GM12872 (cell line): ENCODE measurements at regions not wholly inside any gene's neighbourhood (a gene's known extent, or its start where the extent isn't known, plus 50 kb on each side); places are given as distances from the start of the nearest gene placed in this dataset.

Experiments
- TF ChIP-seq, protein P1 (sequence below): IDR thresholded peaks from 3 replicates; pipeline ENCODE4 v1.5.1; 2011; ENCODE audit warnings: low read depth, mild to moderate bottlenecking, low read length, moderate library complexity; ENCODE audit not compliant: insufficient read depth

DNA sequence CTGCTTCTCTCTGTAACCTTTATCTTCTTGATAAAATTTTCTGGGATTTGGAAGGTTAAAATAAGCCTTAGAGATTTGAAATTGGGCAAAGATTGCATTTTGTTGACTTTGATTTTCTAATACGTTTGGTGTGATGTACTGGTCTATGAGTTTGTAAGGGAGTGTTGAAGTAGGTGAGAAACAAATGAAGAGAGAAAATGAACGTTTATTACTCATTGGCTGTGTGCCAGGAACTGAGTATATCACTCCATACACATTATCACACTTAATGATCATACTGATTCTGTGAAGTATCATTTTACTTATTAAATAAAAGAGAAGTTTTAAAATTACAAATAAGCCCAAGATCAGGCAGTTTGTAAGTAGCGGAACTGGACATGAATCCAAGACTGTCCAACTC lies 795.1 kb upstream of the ZEB2 start:
- TF ChIP-seq, protein P1, sequence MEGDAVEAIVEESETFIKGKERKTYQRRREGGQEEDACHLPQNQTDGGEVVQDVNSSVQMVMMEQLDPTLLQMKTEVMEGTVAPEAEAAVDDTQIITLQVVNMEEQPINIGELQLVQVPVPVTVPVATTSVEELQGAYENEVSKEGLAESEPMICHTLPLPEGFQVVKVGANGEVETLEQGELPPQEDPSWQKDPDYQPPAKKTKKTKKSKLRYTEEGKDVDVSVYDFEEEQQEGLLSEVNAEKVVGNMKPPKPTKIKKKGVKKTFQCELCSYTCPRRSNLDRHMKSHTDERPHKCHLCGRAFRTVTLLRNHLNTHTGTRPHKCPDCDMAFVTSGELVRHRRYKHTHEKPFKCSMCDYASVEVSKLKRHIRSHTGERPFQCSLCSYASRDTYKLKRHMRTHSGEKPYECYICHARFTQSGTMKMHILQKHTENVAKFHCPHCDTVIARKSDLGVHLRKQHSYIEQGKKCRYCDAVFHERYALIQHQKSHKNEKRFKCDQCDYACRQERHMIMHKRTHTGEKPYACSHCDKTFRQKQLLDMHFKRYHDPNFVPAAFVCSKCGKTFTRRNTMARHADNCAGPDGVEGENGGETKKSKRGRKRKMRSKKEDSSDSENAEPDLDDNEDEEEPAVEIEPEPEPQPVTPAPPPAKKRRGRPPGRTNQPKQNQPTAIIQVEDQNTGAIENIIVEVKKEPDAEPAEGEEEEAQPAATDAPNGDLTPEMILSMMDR: no peak

DNA sequence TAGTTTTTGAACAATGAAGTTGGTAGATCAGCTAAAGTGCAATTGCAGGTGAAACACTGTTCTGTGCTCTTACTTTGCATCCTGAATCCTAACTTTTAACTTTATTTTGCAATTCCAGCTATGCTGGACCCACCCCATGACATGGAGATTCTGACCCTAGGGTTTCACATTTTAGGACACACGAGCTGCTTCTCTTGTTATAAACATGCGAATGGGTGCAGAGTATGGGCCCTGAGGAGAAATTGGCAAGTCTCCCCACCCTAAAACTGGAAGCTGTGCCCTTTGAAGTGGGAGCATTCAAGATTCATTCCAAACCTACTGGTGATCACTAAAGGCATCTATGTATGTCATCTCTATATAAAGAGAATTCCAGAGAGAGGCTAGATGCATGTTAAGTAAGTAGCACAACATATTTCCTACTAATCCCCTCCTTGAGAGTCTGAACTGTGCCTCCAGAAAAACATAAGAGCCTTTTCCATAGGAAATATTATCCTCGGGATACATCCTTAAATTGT lies 794.3 kb upstream of the ZEB2 start:
- TF ChIP-seq, protein P1: no peak

DNA sequence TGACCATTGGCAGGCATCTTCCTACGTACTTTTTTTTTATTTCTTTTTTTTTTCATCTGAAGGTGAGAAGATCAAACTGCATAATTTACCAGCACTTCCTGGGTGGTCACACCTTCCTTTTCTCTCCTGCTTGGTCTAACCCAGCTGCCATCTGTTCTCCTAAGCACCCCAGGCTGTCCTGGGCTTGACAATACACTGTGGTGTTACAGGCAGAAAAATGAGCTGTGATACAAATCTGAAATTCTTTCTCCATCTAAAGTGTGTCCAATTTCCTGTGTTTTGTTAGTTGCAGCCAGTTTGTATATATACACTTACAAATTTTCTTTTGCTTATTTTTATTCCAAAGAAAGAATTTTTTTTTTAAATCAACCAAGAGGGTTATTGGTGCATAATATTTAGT lies 786.0 kb upstream of the ZEB2 start:
- TF ChIP-seq, protein P1: no peak

DNA sequence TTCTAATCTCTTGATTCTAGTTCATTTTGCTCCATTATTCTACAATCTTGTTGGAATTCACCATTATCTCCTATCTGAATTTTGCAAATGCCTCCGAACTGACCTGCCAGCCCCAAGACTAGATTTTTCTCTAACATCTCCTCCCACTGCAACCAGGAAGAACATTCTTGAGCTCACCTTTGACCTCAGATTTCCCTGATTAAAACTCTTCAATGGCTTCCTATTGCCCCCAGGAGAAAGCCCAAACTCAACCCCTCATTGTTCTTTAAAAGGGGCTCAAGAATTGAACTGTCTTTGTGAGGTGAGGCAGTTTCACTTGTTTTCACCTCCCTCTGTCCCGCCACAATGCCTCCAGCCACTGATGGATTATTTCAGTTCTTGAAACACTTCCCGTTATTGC lies 784.6 kb upstream of the ZEB2 start:
- TF ChIP-seq, protein P1: no peak

DNA sequence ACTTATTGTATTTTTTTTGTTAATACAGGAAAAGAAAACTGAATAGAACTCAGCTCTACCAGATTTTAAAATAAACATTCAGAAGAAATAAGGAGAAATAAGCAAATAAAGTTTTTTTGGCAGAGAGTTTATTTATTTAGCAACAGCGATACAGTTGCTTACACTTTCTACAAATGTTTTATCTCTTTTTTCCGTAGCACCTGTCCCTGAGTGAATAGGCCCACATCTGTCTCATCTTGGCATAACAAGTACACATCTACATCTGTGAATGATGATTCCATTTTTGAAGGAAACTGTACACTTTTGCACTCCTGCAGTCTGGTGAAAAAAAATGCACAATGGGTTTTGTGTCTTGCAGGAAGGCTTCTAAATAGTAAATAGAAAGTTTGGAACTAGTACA lies 783.6 kb upstream of the ZEB2 start:
- TF ChIP-seq, protein P1: no peak

DNA sequence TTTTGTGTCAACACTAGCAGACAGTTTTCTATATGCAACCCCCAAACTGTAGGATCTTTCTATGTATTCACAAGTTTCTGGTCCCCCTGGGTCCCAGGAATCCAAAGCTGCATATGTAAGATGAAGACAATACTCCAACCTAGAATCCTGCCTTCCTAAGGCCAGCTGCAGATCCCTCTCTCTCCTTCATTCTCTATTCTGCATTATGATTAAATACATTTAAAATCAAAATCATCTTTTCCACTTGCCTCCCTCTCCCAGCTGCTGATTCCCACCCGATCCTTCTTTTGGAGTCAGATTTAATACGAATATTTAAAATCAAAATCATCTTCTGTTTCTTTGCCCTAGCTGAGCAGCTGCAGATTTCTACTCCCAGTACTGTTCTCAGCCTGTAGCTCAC lies 783.0 kb upstream of the ZEB2 start:
- TF ChIP-seq, protein P1: no peak

DNA sequence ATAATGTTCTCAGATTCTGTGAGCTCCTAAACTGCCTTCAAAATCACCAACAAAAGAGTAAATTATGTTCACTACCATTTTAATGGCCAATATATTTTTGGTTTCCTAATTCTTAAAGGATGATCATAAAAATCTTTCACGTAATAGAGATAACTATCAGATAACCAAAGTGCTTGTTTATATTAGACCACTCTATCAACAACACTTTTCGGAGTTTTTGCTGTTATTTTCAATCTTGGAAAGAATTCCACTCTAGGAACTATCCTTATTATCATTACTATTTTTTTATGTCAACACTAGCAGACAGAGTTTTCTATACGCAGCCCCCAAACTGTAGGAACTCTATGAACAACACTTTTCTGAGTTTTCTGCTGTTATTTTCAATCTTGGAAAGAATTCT lies 782.5 kb upstream of the ZEB2 start:
- TF ChIP-seq, protein P1: no peak

DNA sequence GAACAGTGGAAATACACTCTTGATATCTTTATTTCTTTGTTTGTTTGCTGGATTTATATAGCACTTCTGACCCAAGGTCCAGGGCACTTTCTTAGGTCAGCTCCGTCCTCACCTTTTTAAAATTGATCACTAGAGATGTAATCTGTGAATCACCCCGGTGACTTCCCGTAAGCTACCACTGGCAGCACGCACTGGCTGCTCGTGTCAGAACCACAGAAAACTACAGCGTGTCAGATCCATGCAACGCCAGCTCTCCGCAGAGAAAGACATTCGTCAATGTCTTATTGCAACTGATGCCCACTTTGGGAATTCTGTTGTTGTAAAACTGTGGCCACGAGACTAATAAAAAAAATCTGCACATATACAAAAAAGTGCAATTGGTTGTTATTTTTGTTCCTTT lies 779.4 kb upstream of the ZEB2 start:
- TF ChIP-seq, protein P1: no peak
